ENCODE measurements at regions not wholly inside any gene's neighbourhood (a gene's known extent, or its start where the extent isn't known, plus 50 kb on each side); places are given as distances from the start of the nearest gene placed in this dataset.
"Not testable (repeated sequence)": the region's sequence is repeated elsewhere in the genome, so short reads cannot be mapped to it uniquely, and the experiment has no call there.

DNA sequence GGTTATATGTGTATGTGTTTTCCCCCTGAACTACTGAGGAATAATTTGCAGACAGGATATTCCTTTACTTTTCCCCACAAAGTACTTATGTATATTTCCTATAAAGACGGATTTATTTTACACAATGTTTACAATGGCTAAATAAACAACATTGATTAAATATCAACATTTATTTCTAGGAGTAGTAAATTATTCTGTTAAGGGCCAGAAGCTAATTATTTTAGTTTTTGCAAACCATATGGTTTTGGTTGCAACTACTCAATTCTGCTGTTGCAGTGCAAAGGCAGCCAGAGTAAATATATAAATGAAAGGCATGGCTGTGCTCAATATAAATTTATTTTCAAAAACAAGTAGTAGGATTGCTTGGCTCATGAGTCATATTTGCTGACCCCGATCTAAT lies 907.1 kb upstream of the MBL2 start:
- intact Hi-C loops (cut with DNase I): no loop called here
- DNase-seq: no peak
- H3K4me1 ChIP-seq: no peaks in the 10 kb centered on the region
- H3K27ac ChIP-seq: no peak overlapping the region
- TF ChIP-seq CTCF (IDR thresholded peaks at IDR 0.05) (no peak), POLR2A (IDR thresholded peaks at IDR 0.05) (no peak)
- no peaks in the 10 kb centered on the region for H3K9me3 ChIP-seq
- 73 to 79% methylated on average over 2 of the region's 2 CpGs for WGBS, 2 donors
- H3K4me3 ChIP-seq (replicated peaks in 1 of 3): no peak overlapping the region
- no peaks in the 10 kb centered on the region for H3K36me3 ChIP-seq
- no peaks in the 10 kb centered on the region for H3K27me3 ChIP-seq

DNA sequence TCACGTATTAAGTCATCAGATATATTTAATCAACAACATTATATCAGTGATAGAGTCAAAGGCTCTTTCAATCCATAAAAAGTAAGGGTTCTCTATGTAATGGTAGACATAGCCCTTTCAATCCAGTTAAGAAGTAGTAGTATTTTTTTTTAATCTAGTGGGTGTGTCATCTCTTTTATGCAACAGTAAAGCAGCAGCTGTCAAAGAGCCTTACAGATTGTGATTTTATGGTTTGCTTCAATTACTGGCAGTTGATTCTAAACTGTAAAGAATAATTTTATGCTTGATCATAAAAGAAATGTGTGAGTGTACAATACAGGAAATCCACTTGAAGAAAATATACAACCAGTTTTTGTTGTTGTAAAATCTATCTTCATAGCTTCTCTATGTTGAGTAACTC lies 902.6 kb upstream of the MBL2 start:
- Histone ChIP-seq H3K9me3 (no peaks in the 10 kb centered on the region), H3K4me3 (replicated peaks in 1 of 3) (no peak overlapping the region), H3K27ac (no peak overlapping the region), H3K4me1 (no peaks in the 10 kb centered on the region), H3K36me3 (no peaks in the 10 kb centered on the region), H3K27me3 (no peaks in the 10 kb centered on the region)
- TF ChIP-seq CTCF (IDR thresholded peaks at IDR 0.05) (no peak), POLR2A (IDR thresholded peaks at IDR 0.05) (no peak)
- WGBS, 2 donors: 31 to 85% methylated on average over 1 of the region's 1 CpG
- intact Hi-C loops (cut with DNase I): no loop called here
- DNase-seq: no peak

GRCh38 chr10:53667063-53667462 lies 894.5 kb upstream of the MBL2 start:
- intact Hi-C loops (cut with DNase I): no loop called here
- DNase-seq: no peak
- H3K27me3 ChIP-seq: no peaks in the 10 kb centered on the region
- no peak overlapping the region for H3K4me3 ChIP-seq (replicated peaks in 1 of 3)
- H3K9me3 ChIP-seq: no peaks in the 10 kb centered on the region
- peaks cover 0 to 5% of the 10 kb centered on the region in 2 donors for H3K4me1 ChIP-seq
- no peak for TF ChIP-seq POLR2A (IDR thresholded peaks at IDR 0.05)
- TF ChIP-seq CTCF (IDR thresholded peaks at IDR 0.05): no peak
- 93 to 100% methylated on average over 2 of the region's 2 CpGs for WGBS, 2 donors
- H3K27ac ChIP-seq: no peak overlapping the region
- no peaks in the 10 kb centered on the region for H3K36me3 ChIP-seq

GRCh38 chr10:53664282-53665019 lies 891.9 kb upstream of the MBL2 start:
- intact Hi-C loops (cut with DNase I): no loop called here
- TF ChIP-seq POLR2A (IDR thresholded peaks at IDR 0.05) (no peak), CTCF (IDR thresholded peaks at IDR 0.05) (no peak)
- Histone ChIP-seq H3K27me3 (no peaks in the 10 kb centered on the region), H3K4me3 (replicated peaks in 1 of 3) (no peak overlapping the region), H3K27ac (no peak overlapping the region), H3K9me3 (no peaks in the 10 kb centered on the region), H3K36me3 (no peaks in the 10 kb centered on the region), H3K4me1 (peaks cover 0 to 5% of the 10 kb centered on the region in 2 donors)
- 17 to 20% methylated on average over 5 of the region's 5 CpGs for whole genome bisulfite sequencing, 2 donors
- DNase-seq: peak; percentile 44

DNA sequence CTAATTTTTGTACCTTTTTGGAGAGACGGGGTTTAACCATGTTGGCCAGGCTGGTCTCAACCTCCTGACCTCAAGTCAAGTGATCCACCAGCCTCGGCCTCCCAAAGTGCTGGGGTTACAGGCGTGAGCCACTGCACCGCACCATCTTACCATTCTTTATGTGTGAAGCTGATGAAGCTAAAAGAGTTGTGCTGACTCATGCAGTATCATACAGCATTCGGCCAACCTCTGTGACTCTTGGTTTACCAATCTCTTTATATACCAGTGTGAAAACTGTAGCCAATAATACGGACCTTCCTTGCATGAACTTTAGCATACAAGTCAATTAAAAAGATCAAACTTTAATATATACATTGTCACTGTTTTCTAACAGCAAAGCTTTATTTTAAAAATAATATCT lies 878.2 kb upstream of the MBL2 start:
- Histone ChIP-seq H3K9me3 (no peaks in the 10 kb centered on the region), H3K27me3 (no peaks in the 10 kb centered on the region), H3K27ac (no peak overlapping the region), H3K36me3 (no peaks in the 10 kb centered on the region), H3K4me3 (replicated peaks in 1 of 3) (no peak overlapping the region), H3K4me1 (no peaks in the 10 kb centered on the region)
- intact Hi-C loops (cut with DNase I): no loop called here
- 95 to 96% methylated on average over 6 of the region's 6 CpGs for WGBS, 2 donors
- TF ChIP-seq POLR2A (IDR thresholded peaks at IDR 0.05): no peak
- no peak for TF ChIP-seq CTCF (IDR thresholded peaks at IDR 0.05)
- no peak for DNase-seq

DNA sequence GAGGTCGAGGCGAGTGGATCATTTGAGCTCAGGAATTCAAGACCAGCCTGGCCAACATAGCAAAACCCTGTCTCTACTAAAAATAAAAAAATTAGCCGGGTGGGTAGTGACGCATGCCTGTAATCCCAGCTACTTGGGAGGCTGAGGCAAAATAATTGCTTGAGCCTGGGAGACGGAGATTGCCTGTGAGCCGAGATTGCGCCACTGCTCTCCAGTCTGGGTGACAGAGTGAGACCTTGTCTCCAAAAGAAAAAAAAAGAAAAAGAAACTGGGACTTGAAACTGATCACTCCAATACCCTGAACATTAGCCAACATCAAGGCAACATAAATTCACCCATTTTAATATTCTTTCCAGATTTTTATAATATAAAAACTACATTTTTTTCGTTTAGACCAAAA lies 874.6 kb upstream of the MBL2 start:
- intact Hi-C loops (cut with DNase I); H3K4me1 ChIP-seq: not testable (repeated sequence)

More for the DNA sequence above, 874.6 kb upstream of the MBL2 start:
- DNase-seq; H3K27me3 ChIP-seq; H3K4me3 ChIP-seq (replicated peaks in 1 of 3); H3K9me3 ChIP-seq; H3K36me3 ChIP-seq; H3K27ac ChIP-seq: not testable (repeated sequence)
- 78 to 85% methylated on average over 8 of the region's 8 CpGs for WGBS, 2 donors

Measured in thyroid gland (tissue), 4 donors.